Psoas muscle (tissue), 7 donors: ENCODE measurements at regions not wholly inside any gene's neighbourhood (a gene's known extent, or its start where the extent isn't known, plus 50 kb on each side); places are given as distances from the start of the nearest gene placed in this dataset.

Source experiments
- ATAC-seq, 4 donors: fragments of 200-7000 bp; cut with Tn5 transposase; one replicate each; pipeline ENCODE4 v1.9.1; 2020; ENCODE audit warnings: moderate library complexity in 3 of 4, mild to moderate bottlenecking in 2 of 4
- DNase-seq, 2 donors: peaks; one replicate each; pipeline ENCODE4 v3.0.0-alpha.2; 2020
- H3K27ac ChIP-seq: fragments of 200-600 bp; one replicate; pipeline ENCODE4 v1.8.0; 2022
- H3K27me3 ChIP-seq, 3 donors: fragments of 200-600 bp in 1 of 3; one replicate each; pipeline versions ENCODE4 v1.6.1 to v1.8.0; 2013 to 2022; ENCODE audit warnings: low read length in 2 of 3, mild to moderate bottlenecking in 2 of 3, moderate library complexity in 1 of 3; ENCODE audit not compliant: insufficient read depth in 3 of 3
- H3K36me3 ChIP-seq, 2 donors: fragments of 200-600 bp in 1 of 2; one replicate each; pipeline versions ENCODE4 v1.6.1 to v1.8.0; 2013 to 2022; ENCODE audit warnings: low read depth in 1 of 2, mild to moderate bottlenecking in 1 of 2, moderate library complexity in 1 of 2; ENCODE audit not compliant: insufficient read depth in 1 of 2
- H3K4me1 ChIP-seq: fragments of 200-600 bp; one replicate; pipeline ENCODE4 v1.8.0; 2022
- H3K4me3 ChIP-seq: fragments of 200-600 bp; one replicate; pipeline ENCODE4 v1.8.0; 2022; ENCODE audit warnings: mild to moderate bottlenecking
- H3K9me3 ChIP-seq: fragments of 200-600 bp; one replicate; pipeline ENCODE4 v1.8.0; 2022
- CTCF ChIP-seq: fragments of 200-600 bp; IDR thresholded peaks from one replicate; pipeline ENCODE4 v1.8.0; 2022; ENCODE audit warnings: antibody characterized with exemption
- WGBS, 3 donors: extraction: QIAGEN DNeasy Blood & Tissue Kit; methylation state at CpG; one replicate each; pipeline versions ENCODE4 v1.1.6 to v1.1.7; 2013; 5-methylcytosine and 5-hydroxymethylcytosine counted together
- intact Hi-C, 2 donors: fragments of 100-400 bp; cut with DNase I; formaldehyde crosslinking; loops; one replicate each; pipeline versions ENCODE4 v1.11.0 to v1.14.2; 2022
- donor health status: healthy with polysubstance abuse.
- donor health status: DM: no; HTN: no; CAD: no; lungs with moderate emphysema.
- donor health status: Bipolar disorder and iron deficiency.
- donor health status: healthy.
- donor health status: DM: yes; HTN: yes; CAD: no.
- donor health status: DM: no; HTN: no; CAD: no.
- donor health status: DM: yes; HTN: yes; CAD: no.

DNA sequence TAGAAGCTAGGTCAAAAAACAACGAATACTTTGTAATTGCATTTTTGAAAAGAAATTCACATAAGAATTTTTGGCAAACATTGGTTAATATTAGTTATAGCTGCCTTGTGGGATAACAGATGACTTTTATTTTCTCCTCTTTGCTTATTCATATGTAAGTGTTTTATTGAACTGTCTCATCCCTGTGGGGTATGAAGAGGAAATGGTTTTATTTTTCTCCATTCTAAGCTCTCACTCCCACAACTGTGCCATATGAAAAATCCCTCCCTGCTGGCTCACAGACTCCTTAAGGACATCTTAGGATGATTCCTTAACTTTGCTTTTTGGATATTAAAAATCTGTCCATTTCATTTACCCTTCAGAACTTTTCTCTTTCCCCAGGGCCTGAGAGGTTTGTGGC lies 300.6 kb downstream of the PPP1R2C start:
- DNase-seq = no peak
- Histone ChIP-seq H3K27ac (no peak overlapping the region), H3K36me3 (no peaks in the 10 kb centered on the region), H3K4me3 (no peak overlapping the region), H3K9me3 (no peaks in the 10 kb centered on the region), H3K4me1 (no peaks in the 10 kb centered on the region), H3K27me3 (peaks cover 0 to 4% (median 0%) of the 10 kb centered on the region in 3 donors)
- no peak for ATAC-seq
- intact Hi-C loops = no loop called here
- no peak for TF ChIP-seq CTCF
- WGBS, 3 donors = 54 to 86% (median 68%) methylated on average over 1 of the region's 1 CpG

DNA sequence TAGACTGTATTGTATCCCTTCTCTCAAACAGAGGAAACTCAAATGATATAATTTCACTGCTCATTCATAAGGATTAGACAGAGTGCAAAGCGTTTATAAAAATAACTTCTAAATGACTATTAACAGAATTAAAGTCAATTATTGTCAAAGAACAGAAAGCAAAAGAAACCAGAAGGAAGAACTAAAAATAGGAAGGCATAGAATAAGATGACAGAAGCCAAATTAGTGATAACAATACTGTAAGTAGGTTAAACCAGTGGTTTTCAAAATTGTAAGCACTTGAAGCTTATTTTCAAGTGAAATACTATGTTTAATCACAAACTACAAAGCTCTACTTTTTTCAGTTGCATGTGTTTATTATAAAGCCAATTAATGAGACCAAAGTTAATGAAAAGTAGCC lies 305.2 kb downstream of the PPP1R2C start:
- H3K27me3 ChIP-seq = peaks cover 0 to 7% (median 0%) of the 10 kb centered on the region in 3 donors
- TF ChIP-seq CTCF = no peak
- no peak for ATAC-seq
- H3K4me1 ChIP-seq = no peaks in the 10 kb centered on the region
- H3K9me3 ChIP-seq = no peaks in the 10 kb centered on the region
- intact Hi-C loops = no loop called here
- 52 to 67% (median 61%) methylated on average over 1 of the region's 1 CpG for WGBS, 3 donors
- no peak overlapping the region for H3K4me3 ChIP-seq
- no peak for DNase-seq
- no peaks in the 10 kb centered on the region for H3K36me3 ChIP-seq
- H3K27ac ChIP-seq = no peak overlapping the region

- H3K4me3 ChIP-seq = no peak overlapping the region
- 78 to 83% (median 82%) methylated on average over 4 of the region's 4 CpGs for WGBS, 3 donors
- no peak for ATAC-seq
- H3K4me1 ChIP-seq = no peaks in the 10 kb centered on the region
- H3K27me3 ChIP-seq = peaks cover 0 to 3% (median 0%) of the 10 kb centered on the region in 3 donors
- no peaks in the 10 kb centered on the region for H3K9me3 ChIP-seq
- H3K27ac ChIP-seq = no peak overlapping the region
- no peaks in the 10 kb centered on the region for H3K36me3 ChIP-seq
- no peak for DNase-seq
- intact Hi-C loops = no loop called here
- TF ChIP-seq CTCF = no peak
Observed at GRCh38 chrX:42466332-42467046, 311.5 kb downstream of the PPP1R2C start.

DNA sequence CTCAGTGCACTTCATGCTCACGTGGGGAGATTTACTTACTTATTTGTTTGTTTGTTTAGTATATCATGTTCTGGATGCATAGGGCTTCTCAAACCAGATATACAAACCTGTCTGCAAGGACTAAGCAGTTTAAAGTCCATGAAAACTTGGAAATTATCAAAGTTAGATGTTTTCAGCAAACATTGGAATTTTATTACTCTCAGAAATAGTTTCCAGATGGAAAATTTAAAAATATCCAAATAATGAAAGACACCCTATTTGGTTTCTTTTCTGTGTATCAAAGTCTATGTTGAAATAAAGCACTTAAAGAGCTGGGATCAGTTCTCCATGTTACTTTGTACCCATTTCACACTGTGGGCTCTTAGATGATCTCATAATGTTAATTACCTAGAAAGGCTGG lies 312.1 kb downstream of the PPP1R2C start:
- no peaks in the 10 kb centered on the region for H3K4me1 ChIP-seq
- peaks cover 0 to under 1% (median 0%) of the 10 kb centered on the region in 3 donors for H3K27me3 ChIP-seq
- DNase-seq (no peak), ATAC-seq (no peak)
- H3K9me3 ChIP-seq = no peaks in the 10 kb centered on the region
- no peak overlapping the region for H3K27ac ChIP-seq
- no peaks in the 10 kb centered on the region for H3K36me3 ChIP-seq
- intact Hi-C loops = no loop called here
- 49 to 83% (median 79%) methylated on average over 1 of the region's 1 CpG for WGBS, 3 donors
- no peak overlapping the region for H3K4me3 ChIP-seq
- TF ChIP-seq CTCF = no peak
